ENCODE measurements at regions not wholly inside any gene's neighbourhood (a gene's known extent, or its start where the extent isn't known, plus 50 kb on each side); places are given as distances from the start of the nearest gene placed in this dataset.

DNA sequence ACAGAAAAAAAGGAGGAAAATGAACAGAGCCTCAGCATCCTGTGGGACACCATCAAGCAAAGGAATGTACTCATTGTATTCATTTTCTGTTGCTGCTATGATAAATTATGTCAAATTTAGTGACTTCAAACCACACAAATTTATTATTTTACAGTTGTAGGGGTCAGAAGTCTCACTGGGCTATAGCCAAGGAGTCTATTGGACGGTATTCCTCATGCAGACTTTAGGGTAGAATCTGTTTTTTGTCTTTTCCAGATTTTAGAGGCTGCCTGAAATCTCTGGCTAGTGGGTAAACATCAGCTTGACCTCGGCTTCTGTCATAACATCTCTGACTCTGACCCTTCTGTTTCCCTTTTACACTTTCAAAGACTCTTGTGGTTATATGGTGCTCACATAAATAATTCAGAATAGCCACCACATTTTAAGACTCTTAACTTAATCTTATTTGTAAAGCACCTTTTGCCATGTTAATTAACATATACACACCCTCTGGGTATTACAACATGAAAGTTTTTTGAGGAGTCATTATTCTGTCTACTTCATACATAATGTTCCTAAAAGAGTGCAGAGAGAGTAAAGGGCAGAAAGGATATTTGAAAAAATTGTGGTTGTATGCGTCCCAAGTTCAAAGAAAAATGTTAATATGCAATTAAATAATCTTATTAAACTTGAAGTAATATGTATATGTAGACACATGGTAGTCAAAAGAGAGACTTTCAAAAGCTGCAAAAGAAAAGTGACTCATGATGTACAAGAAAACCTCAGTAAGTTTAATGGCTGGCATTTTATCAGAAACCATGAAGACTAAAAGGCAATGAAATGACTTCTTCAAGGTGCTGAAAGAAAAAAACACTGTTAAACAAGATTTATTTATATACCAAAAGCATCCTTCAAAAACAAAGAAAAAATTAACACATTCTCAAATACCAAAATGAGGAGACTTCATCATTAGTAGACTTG is 70.8 kb upstream of the MEOX2 start:
- TF ChIP-seq, protein P1, sequence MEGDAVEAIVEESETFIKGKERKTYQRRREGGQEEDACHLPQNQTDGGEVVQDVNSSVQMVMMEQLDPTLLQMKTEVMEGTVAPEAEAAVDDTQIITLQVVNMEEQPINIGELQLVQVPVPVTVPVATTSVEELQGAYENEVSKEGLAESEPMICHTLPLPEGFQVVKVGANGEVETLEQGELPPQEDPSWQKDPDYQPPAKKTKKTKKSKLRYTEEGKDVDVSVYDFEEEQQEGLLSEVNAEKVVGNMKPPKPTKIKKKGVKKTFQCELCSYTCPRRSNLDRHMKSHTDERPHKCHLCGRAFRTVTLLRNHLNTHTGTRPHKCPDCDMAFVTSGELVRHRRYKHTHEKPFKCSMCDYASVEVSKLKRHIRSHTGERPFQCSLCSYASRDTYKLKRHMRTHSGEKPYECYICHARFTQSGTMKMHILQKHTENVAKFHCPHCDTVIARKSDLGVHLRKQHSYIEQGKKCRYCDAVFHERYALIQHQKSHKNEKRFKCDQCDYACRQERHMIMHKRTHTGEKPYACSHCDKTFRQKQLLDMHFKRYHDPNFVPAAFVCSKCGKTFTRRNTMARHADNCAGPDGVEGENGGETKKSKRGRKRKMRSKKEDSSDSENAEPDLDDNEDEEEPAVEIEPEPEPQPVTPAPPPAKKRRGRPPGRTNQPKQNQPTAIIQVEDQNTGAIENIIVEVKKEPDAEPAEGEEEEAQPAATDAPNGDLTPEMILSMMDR (conservative IDR thresholded peaks at IDR 0.05 in 1 of 2, IDR thresholded peaks at IDR 0.05 in 1 of 2; ENCODE audit: low read depth in 1 of 2, low read length in 2 of 2), result no peak
- TF ChIP-seq EZH2 (IDR thresholded peaks at IDR 0.05; ENCODE audit: low read length, missing control alignments), result no peak
